ENCODE measurements at regions not wholly inside any gene's neighbourhood (a gene's known extent, or its start where the extent isn't known, plus 50 kb on each side); places are given as distances from the start of the nearest gene placed in this dataset.

DNA sequence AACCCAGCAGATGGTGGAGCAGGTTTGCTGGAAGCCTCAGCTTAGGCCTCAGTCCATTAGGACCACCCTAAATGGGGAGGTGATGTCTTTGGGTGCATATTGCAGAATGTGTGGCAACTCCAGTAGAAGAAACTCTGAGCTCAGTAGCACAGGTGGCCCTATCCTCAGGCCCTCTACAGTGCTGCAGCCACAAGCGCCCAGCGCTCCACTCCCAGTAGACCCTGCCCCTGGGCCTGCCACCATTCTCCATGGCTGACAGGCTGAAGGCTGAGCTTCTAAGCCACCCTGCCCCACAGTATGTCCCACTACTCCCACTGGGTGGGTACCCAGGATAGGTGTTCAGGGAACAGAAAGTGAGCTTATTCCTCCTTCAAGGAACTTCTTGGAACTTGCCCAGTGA lies 162.8 kb upstream of the MAMLD1 start:
- TF ChIP-seq, protein P1, sequence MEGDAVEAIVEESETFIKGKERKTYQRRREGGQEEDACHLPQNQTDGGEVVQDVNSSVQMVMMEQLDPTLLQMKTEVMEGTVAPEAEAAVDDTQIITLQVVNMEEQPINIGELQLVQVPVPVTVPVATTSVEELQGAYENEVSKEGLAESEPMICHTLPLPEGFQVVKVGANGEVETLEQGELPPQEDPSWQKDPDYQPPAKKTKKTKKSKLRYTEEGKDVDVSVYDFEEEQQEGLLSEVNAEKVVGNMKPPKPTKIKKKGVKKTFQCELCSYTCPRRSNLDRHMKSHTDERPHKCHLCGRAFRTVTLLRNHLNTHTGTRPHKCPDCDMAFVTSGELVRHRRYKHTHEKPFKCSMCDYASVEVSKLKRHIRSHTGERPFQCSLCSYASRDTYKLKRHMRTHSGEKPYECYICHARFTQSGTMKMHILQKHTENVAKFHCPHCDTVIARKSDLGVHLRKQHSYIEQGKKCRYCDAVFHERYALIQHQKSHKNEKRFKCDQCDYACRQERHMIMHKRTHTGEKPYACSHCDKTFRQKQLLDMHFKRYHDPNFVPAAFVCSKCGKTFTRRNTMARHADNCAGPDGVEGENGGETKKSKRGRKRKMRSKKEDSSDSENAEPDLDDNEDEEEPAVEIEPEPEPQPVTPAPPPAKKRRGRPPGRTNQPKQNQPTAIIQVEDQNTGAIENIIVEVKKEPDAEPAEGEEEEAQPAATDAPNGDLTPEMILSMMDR (IDR thresholded peaks at IDR 0.05), result no peak
- no peak for TF ChIP-seq POLR2A (IDR thresholded peaks at IDR 0.05)
